ENCODE measurements at regions not wholly inside any gene's neighbourhood (a gene's known extent, or its start where the extent isn't known, plus 50 kb on each side); places are given as distances from the start of the nearest gene placed in this dataset.
"Not testable (repeated sequence)": the region's sequence is repeated elsewhere in the genome, so short reads cannot be mapped to it uniquely, and the experiment has no call there.

GRCh38 chr16:63496282-63496681 is 1460.0 kb upstream of the CDH8 start:
- DNase-seq (ENCODE audit: low spot score): no peak

GRCh38 chr16:63488955-63489354 is 1452.7 kb upstream of the CDH8 start:
- no peak for DNase-seq (ENCODE audit: low spot score)

- DNase-seq (ENCODE audit: low spot score): no peak
Observed at GRCh38 chr16:63481060-63481459, 1444.8 kb upstream of the CDH8 start.

- no peak for DNase-seq (ENCODE audit: low spot score)
Observed at GRCh38 chr16:63473725-63474124, 1437.5 kb upstream of the CDH8 start.

- no peak for DNase-seq (ENCODE audit: low spot score)
Observed at GRCh38 chr16:63467513-63467912, 1431.3 kb upstream of the CDH8 start.

- DNase-seq (ENCODE audit: low spot score): no peak
Observed at GRCh38 chr16:63462316-63462715, 1426.1 kb upstream of the CDH8 start.

- no peak for DNase-seq (ENCODE audit: low spot score)
Observed at GRCh38 chr16:63461248-63461841, 1425.1 kb upstream of the CDH8 start.

GRCh38 chr16:63458846-63459245 is 1422.6 kb upstream of the CDH8 start:
- no peak for DNase-seq (ENCODE audit: low spot score)

- DNase-seq (ENCODE audit: low spot score): no peak
Observed at GRCh38 chr16:63457869-63458268, 1421.6 kb upstream of the CDH8 start.

- DNase-seq (ENCODE audit: low spot score): no peak
Observed at GRCh38 chr16:63453261-63453660, 1417.0 kb upstream of the CDH8 start.

GRCh38 chr16:63447121-63447520 is 1410.9 kb upstream of the CDH8 start:
- no peak for DNase-seq (ENCODE audit: low spot score)

GRCh38 chr16:63442246-63442645 is 1406.0 kb upstream of the CDH8 start:
- no peak for DNase-seq (ENCODE audit: low spot score)

- no peak for DNase-seq (ENCODE audit: low spot score)
Observed at GRCh38 chr16:63426275-63426870, 1390.1 kb upstream of the CDH8 start.

GRCh38 chr16:63422715-63423114 is 1386.5 kb upstream of the CDH8 start:
- DNase-seq (ENCODE audit: low spot score): no peak

- DNase-seq (ENCODE audit: low spot score): no peak
Observed at GRCh38 chr16:63416712-63417111, 1380.5 kb upstream of the CDH8 start.

- no peak for DNase-seq (ENCODE audit: low spot score)
Observed at GRCh38 chr16:63415014-63415413, 1378.8 kb upstream of the CDH8 start.

GRCh38 chr16:63410594-63410993 is 1374.4 kb upstream of the CDH8 start:
- no peak for DNase-seq (ENCODE audit: low spot score)

- no peak for DNase-seq (ENCODE audit: low spot score)
Observed at GRCh38 chr16:63403792-63404191, 1367.6 kb upstream of the CDH8 start.

GRCh38 chr16:63388277-63388676 is 1352.0 kb upstream of the CDH8 start:
- DNase-seq (ENCODE audit: low spot score): not testable (repeated sequence)

GRCh38 chr16:63385714-63386432 is 1349.6 kb upstream of the CDH8 start:
- no peak for DNase-seq (ENCODE audit: low spot score)

GRCh38 chr16:63373744-63374143 is 1337.5 kb upstream of the CDH8 start:
- no peak for DNase-seq (ENCODE audit: low spot score)

- no peak for DNase-seq (ENCODE audit: low spot score)
Observed at GRCh38 chr16:63372815-63373214, 1336.6 kb upstream of the CDH8 start.

- DNase-seq (ENCODE audit: low spot score): no peak
Observed at GRCh38 chr16:63372283-63372682, 1336.0 kb upstream of the CDH8 start.

All from germinal center (tissue), 1 donor.